ENCODE measurements at regions not wholly inside any gene's neighbourhood (a gene's known extent, or its start where the extent isn't known, plus 50 kb on each side); places are given as distances from the start of the nearest gene placed in this dataset.

DNA sequence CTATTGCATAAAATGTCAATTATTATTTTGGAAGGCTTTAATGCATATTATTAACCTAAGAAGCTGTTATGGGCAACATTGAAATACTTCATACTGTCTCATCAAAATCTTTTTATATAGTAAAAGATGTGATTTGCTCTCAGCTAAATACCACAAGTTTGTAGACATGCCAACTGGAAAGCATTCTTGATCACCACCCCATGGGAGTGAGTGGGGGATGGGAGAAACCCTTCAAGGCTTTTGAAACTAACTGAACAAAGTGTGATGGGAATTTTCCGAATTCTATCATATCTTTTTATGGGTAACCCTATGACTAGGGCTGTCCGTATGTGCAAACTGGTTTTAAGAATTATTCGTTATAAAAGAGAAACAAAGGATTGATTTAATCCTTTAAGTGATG is 377.3 kb upstream of the JAG1 start:
- Mint-ChIP-seq H3K27ac (no peak overlapping the region), H3K4me1 (no peaks in the 10 kb centered on the region), H3K27me3 (ENCODE audit: low read depth) (no peaks in the 10 kb centered on the region), H3K36me3 (ENCODE audit: low read depth) (no peaks in the 10 kb centered on the region), H3K4me3 (no peak overlapping the region), H3K9me3 (no peaks in the 10 kb centered on the region)
- TF ChIP-seq, protein P1, sequence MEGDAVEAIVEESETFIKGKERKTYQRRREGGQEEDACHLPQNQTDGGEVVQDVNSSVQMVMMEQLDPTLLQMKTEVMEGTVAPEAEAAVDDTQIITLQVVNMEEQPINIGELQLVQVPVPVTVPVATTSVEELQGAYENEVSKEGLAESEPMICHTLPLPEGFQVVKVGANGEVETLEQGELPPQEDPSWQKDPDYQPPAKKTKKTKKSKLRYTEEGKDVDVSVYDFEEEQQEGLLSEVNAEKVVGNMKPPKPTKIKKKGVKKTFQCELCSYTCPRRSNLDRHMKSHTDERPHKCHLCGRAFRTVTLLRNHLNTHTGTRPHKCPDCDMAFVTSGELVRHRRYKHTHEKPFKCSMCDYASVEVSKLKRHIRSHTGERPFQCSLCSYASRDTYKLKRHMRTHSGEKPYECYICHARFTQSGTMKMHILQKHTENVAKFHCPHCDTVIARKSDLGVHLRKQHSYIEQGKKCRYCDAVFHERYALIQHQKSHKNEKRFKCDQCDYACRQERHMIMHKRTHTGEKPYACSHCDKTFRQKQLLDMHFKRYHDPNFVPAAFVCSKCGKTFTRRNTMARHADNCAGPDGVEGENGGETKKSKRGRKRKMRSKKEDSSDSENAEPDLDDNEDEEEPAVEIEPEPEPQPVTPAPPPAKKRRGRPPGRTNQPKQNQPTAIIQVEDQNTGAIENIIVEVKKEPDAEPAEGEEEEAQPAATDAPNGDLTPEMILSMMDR (IDR thresholded peaks at IDR 0.05; ENCODE audit: unreplicated experiment in 3 of 3): no peak

DNA sequence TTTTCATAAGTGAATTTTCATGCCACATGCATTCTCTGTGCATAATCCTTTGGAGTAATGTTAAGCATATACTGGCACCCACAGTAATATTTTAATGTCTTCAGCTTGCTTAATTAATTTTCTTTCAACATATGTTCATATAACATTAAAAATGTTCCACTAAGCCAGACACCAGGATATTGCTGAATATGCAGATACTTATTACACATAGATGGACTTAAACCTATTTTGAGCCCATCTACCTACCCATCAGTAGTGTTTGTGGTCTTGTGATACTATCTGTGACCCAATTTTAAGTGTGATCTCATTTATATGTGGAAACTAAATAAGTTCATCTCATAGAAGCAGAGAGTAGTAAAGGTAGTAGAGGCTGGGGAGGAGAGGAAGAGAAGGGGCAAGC is 379.5 kb upstream of the JAG1 start:
- Mint-ChIP-seq H3K4me3 (no peak overlapping the region), H3K36me3 (ENCODE audit: low read depth) (no peaks in the 10 kb centered on the region), H3K27ac (peak overlapping the region in 1 of 3 experiments; percentile 74), H3K9me3 (no peaks in the 10 kb centered on the region), H3K4me1 (no peaks in the 10 kb centered on the region), H3K27me3 (ENCODE audit: low read depth) (no peaks in the 10 kb centered on the region)
- TF ChIP-seq, protein P1 (IDR thresholded peaks at IDR 0.05; ENCODE audit: unreplicated experiment in 3 of 3): no peak

DNA sequence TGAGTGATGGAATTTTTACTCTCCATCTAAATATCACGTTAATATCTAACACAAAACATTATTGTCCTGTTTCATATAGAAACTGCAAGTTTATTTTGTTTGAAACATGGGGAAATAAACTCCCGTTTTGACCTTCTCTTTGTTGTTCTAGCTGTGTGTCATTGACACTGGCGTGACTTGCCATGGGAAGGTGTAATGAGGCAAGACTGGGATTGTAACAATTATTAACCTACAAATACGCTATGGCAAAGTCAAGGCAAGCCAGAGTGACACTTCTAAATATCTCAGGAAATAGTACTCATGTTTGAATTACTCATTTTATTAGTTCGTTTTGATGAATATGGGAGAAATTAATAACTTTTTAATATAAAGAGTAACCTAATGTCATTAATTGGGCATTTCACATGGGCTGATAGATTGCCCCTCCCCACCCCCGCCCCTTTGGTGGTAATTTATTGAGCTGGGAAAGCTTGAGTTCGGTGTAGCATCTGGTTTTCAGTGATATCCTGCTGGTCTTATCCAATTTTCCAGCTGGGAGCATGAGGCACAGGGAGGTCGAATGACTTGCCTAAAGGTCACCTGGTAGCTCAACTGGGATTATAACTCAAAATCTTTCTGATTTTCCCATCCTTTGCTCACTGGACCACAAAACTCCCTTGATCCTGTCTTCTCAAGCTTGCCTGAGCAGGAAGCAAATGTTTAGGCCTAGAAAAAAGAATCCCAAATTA is 380.6 kb upstream of the JAG1 start:
- H3K4me1 Mint-ChIP-seq: no peaks in the 10 kb centered on the region
- peak overlapping the region; percentile 29 to 87 (median 46) for H3K27ac Mint-ChIP-seq
- no peak overlapping the region for H3K4me3 Mint-ChIP-seq
- H3K27me3 Mint-ChIP-seq (ENCODE audit: low read depth): no peaks in the 10 kb centered on the region
- TF ChIP-seq, protein P1 (IDR thresholded peaks at IDR 0.05; ENCODE audit: unreplicated experiment in 3 of 3): no peak
- no peaks in the 10 kb centered on the region for H3K9me3 Mint-ChIP-seq
- no peaks in the 10 kb centered on the region for H3K36me3 Mint-ChIP-seq (ENCODE audit: low read depth)

DNA sequence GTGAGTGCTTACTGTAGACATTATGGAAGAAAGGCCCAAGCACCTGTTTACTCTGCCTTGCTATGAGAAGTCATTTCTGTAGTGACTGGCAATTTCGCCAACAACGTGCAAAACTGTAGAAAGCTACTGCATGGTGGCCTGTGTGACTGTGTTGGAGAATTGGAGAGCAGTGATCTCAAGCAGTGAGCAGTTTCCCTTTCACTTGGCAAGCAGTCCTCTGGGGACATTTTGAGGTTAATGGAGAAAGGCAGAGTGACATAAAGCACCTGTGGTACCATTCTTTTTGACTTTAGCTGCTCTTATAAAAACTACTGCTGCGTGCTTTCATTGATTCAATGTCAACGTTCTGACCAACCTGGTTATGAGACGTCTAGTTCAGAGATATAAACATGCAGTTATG is 382.6 kb upstream of the JAG1 start:
- Mint-ChIP-seq H3K9me3 (no peaks in the 10 kb centered on the region), H3K4me1 (peaks cover 12% of the 10 kb centered on the region), H3K4me3 (no peak overlapping the region), H3K27ac (peak overlapping the region in 1 of 3 experiments; percentile 87), H3K27me3 (ENCODE audit: low read depth) (no peaks in the 10 kb centered on the region), H3K36me3 (ENCODE audit: low read depth) (no peaks in the 10 kb centered on the region)
- TF ChIP-seq, protein P1 (IDR thresholded peaks at IDR 0.05; ENCODE audit: unreplicated experiment in 3 of 3): no peak

DNA sequence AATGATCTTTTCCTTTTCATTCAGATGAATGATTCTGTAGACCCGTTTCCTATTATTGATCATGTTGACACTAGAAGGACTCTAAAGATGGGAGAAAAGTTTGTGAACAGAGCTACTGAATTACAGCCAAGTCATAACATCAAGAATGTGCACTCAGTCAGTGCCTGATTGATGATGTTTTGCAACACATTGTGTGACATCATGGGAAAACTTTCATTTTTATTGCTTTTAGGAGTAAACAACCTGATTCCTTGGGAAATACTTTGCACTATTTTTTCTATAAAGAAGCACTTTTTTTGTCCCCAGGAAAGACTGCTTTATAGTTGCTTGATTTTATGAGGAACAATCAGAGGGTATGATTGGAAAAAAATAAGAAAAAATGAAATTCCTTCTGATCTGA is 383.8 kb upstream of the JAG1 start:
- TF ChIP-seq, protein P1 (IDR thresholded peaks at IDR 0.05; ENCODE audit: unreplicated experiment in 3 of 3): no peak
- H3K9me3 Mint-ChIP-seq: no peaks in the 10 kb centered on the region
- H3K36me3 Mint-ChIP-seq (ENCODE audit: low read depth): no peaks in the 10 kb centered on the region

DNA sequence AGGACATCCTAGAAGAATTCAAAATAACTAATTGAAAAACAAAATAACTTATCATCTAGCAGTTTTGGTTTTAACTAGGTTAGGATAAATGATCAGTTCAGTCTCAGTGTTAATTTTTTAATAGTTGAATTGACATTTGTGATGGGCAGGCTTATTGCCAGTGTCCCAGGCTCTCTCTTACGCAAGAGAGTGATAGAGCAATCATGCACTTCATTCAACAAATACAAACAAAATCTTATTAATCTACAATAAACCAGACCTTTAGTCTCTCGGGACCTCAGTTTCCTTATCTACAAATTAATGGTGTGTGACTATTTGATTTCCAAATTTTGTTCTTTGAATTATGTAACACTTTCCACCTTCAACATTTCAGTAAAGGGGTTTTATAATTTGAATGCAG is 385.9 kb upstream of the JAG1 start:
- no peaks in the 10 kb centered on the region for H3K27me3 Mint-ChIP-seq (ENCODE audit: low read depth)
- H3K27ac Mint-ChIP-seq: no peak overlapping the region
- no peak overlapping the region for H3K4me3 Mint-ChIP-seq
- H3K9me3 Mint-ChIP-seq: no peaks in the 10 kb centered on the region
- TF ChIP-seq, protein P1 (IDR thresholded peaks at IDR 0.05; ENCODE audit: unreplicated experiment in 3 of 3): no peak
- no peaks in the 10 kb centered on the region for H3K36me3 Mint-ChIP-seq (ENCODE audit: low read depth)
- H3K4me1 Mint-ChIP-seq: peaks cover 12% of the 10 kb centered on the region

More for the DNA sequence above, 383.8 kb upstream of the JAG1 start:
- Mint-ChIP-seq H3K27ac (peak overlapping the region in 1 of 3 experiments; percentile 43), H3K27me3 (ENCODE audit: low read depth) (no peaks in the 10 kb centered on the region), H3K4me1 (peaks cover 12% of the 10 kb centered on the region), H3K4me3 (no peak overlapping the region)

Measured in nephron (organoid).